HCT116 (cell line): ENCODE measurements at regions not wholly inside any gene's neighbourhood (a gene's known extent, or its start where the extent isn't known, plus 50 kb on each side); places are given as distances from the start of the nearest gene placed in this dataset.

Experiments used
- EZH2 ChIP-seq: fragments of 200-600 bp; sonication (generic); IDR thresholded peaks from 2 replicates; pipeline ENCODE4 v1.6.1; 2017; ENCODE audit warnings: antibody characterized with exemption, mixed run types
- EZH2phosphoT487 ChIP-seq: fragments of 200-600 bp; IDR thresholded peaks from 2 replicates; pipeline ENCODE4 v1.6.1; 2018; ENCODE audit warnings: antibody characterized with exemption, borderline replicate concordance
- FOSL1 ChIP-seq: IDR thresholded peaks from 2 replicates; pipeline ENCODE4 v1.6.1; 2012; ENCODE audit warnings: low read depth
- JUND ChIP-seq: IDR thresholded peaks from 2 replicates; pipeline ENCODE4 v1.6.1; 2012
- POLR2A ChIP-seq: IDR thresholded peaks from 2 replicates; pipeline ENCODE4 v1.7.0; 2011; ENCODE audit warnings: borderline replicate concordance; ENCODE audit not compliant: insufficient read depth, insufficient read length; ENCODE audit errors: extremely low read depth
- POLR2AphosphoS5 ChIP-seq: IDR thresholded peaks from 2 replicates; pipeline ENCODE4 v1.6.1; 2011; ENCODE audit warnings: mild to moderate bottlenecking, low read depth, low read length, moderate library complexity
- RAD21 ChIP-seq: IDR thresholded peaks from 2 replicates; pipeline ENCODE4 v1.6.1; 2012; ENCODE audit warnings: low read depth, mild to moderate bottlenecking
- SIN3A ChIP-seq: IDR thresholded peaks from 2 replicates; pipeline ENCODE4 v1.6.1; 2012; ENCODE audit warnings: low read depth
- ZFX ChIP-seq: fragments of 450-650 bp; IDR thresholded peaks from 2 replicates; pipeline ENCODE4 v1.6.1; 2017
- TF ChIP-seq, protein P1 (sequence below), 3 experiments: fragments of 200-600 bp in 1 of 3; sonication (generic) in 1 of 3; IDR thresholded peaks in 2 of 3; conservative IDR thresholded peaks in 1 of 3; 2 replicates each; pipeline ENCODE4 v1.5.1; 2012 to 2017; ENCODE audit warnings: low read depth in 2 of 3, low read length in 2 of 3, antibody characterized with exemption in 1 of 3, borderline replicate concordance in 1 of 3, control low read depth in 1 of 3, mild to moderate bottlenecking in 1 of 3, mixed read lengths in 1 of 3, mixed run types in 1 of 3, moderate library complexity in 1 of 3; ENCODE audit not compliant: insufficient read depth in 1 of 3
- TF ChIP-seq, protein P2 (sequence below): IDR thresholded peaks from 2 replicates; pipeline ENCODE4 v1.6.1; 2012; ENCODE audit warnings: low read depth
- TF ChIP-seq, protein P3 (sequence below): IDR thresholded peaks from 2 replicates; pipeline ENCODE4 v1.6.1; 2012

DNA sequence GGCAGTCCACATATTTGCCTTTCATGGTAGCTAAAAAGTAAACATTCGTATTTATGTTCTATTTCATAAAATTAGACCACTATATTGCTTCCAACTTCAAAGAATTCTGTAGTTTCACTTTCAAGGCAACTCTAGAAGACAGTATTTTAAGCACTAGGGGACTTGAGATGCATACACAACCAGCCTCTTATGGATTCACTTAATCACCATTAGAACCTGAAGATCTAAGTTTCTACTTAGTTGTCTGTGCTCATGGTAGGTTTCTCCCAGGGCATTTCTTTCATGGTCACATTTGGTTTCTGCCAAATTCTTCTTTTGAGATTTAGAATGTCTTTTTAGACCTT is 209.9 kb upstream of the HCCS start:
- TF ChIP-seq, protein P1, sequence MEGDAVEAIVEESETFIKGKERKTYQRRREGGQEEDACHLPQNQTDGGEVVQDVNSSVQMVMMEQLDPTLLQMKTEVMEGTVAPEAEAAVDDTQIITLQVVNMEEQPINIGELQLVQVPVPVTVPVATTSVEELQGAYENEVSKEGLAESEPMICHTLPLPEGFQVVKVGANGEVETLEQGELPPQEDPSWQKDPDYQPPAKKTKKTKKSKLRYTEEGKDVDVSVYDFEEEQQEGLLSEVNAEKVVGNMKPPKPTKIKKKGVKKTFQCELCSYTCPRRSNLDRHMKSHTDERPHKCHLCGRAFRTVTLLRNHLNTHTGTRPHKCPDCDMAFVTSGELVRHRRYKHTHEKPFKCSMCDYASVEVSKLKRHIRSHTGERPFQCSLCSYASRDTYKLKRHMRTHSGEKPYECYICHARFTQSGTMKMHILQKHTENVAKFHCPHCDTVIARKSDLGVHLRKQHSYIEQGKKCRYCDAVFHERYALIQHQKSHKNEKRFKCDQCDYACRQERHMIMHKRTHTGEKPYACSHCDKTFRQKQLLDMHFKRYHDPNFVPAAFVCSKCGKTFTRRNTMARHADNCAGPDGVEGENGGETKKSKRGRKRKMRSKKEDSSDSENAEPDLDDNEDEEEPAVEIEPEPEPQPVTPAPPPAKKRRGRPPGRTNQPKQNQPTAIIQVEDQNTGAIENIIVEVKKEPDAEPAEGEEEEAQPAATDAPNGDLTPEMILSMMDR (IDR thresholded peaks at IDR 0.05 in 2 of 3, conservative IDR thresholded peaks at IDR 0.05 in 1 of 3; ENCODE audit: borderline replicate concordance in 1 of 3, insufficient read depth in 1 of 3, low read depth in 2 of 3, low read length in 2 of 3): no peak
- TF ChIP-seq SIN3A (no peak), JUND (no peak), RAD21 (no peak), EZH2phosphoT487 (no peak), EZH2 (no peak), POLR2A (no peak), FOSL1 (no peak), POLR2AphosphoS5 (no peak), ZFX (no peak)
- TF ChIP-seq, protein P2, sequence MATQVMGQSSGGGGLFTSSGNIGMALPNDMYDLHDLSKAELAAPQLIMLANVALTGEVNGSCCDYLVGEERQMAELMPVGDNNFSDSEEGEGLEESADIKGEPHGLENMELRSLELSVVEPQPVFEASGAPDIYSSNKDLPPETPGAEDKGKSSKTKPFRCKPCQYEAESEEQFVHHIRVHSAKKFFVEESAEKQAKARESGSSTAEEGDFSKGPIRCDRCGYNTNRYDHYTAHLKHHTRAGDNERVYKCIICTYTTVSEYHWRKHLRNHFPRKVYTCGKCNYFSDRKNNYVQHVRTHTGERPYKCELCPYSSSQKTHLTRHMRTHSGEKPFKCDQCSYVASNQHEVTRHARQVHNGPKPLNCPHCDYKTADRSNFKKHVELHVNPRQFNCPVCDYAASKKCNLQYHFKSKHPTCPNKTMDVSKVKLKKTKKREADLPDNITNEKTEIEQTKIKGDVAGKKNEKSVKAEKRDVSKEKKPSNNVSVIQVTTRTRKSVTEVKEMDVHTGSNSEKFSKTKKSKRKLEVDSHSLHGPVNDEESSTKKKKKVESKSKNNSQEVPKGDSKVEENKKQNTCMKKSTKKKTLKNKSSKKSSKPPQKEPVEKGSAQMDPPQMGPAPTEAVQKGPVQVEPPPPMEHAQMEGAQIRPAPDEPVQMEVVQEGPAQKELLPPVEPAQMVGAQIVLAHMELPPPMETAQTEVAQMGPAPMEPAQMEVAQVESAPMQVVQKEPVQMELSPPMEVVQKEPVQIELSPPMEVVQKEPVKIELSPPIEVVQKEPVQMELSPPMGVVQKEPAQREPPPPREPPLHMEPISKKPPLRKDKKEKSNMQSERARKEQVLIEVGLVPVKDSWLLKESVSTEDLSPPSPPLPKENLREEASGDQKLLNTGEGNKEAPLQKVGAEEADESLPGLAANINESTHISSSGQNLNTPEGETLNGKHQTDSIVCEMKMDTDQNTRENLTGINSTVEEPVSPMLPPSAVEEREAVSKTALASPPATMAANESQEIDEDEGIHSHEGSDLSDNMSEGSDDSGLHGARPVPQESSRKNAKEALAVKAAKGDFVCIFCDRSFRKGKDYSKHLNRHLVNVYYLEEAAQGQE: no peak
- TF ChIP-seq, protein P3, sequence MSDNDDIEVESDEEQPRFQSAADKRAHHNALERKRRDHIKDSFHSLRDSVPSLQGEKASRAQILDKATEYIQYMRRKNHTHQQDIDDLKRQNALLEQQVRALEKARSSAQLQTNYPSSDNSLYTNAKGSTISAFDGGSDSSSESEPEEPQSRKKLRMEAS: no peak
